Stimulated activated CD8-positive, alpha-beta memory T cell treated with anti-CD3 and anti-CD28 coated beads, Interleukin-4, amount 100 ng/mL, for 1 hour (primary cell): ENCODE measurements at regions not wholly inside any gene's neighbourhood (a gene's known extent, or its start where the extent isn't known, plus 50 kb on each side); places are given as distances from the start of the nearest gene placed in this dataset.

Experiments used
- DNase-seq, 2 donors: peaks; one replicate each; pipeline ENCODE4 v3.0.0-alpha.2; 2020; ENCODE audit warnings: low read depth in 2 of 2, low spot score in 1 of 2

DNA sequence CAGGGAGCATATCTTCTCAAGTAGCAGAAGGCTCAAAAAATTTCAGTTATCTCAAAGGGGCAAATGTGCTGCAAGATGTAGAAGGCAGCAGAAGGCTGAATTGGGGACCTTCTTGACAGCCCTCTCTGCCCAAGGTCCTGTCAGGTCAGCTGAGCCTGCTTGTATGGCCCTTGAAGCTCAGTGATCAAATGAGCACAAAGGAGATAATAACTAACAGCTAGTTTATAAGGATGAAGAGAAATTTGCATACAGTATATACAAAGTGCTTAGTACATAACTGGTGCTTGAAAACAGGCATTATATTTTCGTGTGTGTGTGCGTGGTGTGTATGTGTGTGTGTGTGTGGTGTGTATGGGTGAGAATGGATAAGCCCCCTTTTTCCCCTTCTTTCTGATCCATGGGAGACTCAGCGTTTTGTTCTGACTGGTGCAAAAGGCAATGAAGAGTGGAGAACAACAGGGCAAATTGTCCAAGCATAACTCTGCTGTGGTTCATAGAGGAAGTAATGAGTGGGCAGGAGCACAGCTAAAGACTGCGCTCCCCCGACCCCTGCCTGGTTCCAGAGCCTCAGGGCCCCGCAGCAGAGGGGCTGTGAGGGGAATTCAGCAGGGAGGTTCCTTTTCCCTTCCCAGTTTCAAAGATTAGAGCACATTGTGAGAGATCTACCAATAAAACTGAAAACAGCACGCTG lies 356.8 kb upstream of the NR2F2 start:
- DNase-seq: no peak

DNA sequence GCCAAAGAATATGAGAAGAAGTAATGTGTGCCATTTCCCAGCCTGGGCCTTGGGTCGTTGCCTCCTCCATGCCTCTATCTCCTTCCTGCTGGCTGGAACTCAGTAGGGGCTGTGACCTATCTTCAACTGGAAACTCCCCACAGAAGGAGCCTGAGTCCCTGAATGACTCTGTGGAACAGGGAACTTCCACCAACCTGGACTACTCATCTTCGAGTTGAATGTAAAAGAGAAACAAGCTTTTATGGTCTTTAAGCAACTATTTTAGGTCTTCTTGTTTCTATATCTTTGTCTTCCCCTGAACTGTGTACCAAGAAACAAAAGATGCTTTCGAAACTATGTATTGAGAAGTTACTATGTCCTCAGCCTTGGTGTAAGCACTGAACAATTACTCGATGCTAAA lies 355.3 kb upstream of the NR2F2 start:
- DNase-seq: no peak

DNA sequence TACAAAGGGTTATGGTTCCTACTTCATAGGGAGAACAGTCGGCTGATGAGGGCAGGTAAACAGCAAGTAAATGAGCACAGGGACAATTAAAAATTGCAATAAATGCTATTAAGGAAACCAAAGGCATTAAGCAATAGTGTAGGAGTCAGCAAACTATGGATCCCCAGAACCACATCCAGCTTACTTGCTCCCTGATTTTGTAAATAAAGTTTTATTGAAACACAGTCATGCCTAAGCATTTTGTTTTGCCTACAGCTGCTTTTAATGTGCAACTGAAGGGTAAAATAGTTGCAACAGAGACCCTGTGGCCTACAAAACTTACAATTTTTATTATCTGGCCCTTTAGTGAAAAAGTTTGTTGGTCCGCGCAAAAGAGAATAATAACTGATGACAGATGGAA lies 351.2 kb upstream of the NR2F2 start:
- no peak for DNase-seq

DNA sequence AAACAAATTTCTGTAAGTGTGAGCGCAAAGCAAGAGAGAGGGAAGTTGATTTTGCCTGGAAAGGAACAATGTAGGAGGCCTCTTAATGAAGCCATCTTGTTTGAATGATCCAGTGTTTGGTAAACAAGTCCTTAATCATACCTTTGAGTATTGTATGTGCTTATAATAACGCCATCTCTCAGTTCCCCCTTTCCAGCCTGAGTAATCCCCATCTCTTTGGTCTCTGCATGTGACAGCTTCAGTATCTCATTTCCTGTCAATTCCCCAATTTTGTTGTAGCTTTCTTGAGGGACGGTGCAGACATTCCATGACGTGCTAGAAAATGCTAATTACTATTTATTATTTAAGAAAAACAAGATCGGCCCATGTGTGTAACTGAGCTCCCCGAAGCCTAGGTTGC lies 349.3 kb upstream of the NR2F2 start:
- DNase-seq: no peak

DNA sequence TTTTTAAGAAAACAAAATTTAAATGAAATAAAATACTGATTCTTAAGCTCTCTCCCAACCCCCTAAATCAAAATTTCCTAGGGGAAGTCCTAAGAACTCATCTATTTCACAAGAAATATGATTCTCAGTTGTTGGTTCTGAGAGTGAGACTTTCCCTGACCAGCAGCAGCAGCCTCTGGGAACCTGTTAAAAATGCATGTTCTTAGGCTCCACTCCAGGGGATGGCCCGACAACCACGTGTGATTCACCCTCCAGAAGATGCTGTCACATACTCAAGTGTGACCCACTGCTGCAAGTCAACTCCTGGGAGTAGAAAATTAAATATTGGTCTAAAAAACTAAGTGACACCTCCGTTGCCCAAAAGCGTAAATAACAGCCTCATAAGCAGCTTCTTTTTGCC lies 343.2 kb upstream of the NR2F2 start:
- DNase-seq: no peak

DNA sequence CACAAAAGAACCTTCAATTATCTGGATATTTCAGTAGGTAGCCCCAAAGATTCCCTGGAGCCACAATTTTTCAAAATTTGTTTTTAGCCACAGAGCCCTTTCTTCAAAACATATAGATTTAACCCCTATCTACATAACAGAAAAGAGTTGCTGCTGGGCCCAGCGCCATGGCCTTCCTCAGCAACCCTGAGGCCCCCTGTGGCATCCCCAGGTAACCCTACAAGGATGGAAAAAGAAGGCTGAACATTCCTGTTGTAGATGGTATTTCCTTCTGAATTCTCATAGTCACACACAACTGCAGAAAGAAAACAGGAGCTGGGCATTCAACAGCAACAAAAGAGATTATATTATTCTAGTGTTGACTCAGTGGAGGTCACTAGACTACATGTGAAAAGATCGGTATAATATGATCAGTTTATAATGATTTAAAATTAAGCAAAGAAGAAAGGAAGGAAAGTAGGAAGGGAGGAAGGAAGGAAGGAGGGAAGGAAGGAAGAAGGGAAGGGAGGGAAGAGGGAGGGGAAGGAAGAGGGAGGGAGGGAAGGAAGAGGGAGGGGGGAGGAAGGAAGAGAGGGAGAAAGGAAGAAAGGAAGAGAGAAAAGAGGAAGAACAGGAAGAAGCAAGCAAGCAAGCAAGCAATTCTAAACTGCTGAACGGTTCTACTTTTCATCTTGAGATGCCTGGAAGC lies 342.5 kb upstream of the NR2F2 start:
- DNase-seq: no peak

DNA sequence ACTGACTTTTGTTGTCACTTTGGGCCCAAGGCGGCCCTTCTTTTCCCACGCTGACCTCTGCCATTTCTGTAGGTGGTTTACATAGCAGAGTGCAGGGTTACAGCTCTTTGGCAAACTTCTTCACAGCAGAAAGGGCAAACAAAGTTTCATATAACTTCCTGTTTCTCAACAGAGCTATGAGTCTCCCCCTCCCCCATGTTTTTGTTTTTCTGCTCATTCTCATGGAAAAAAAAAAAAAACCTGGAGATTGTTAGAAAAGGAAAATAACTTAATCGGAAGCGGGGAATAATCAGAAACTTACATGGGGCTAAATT lies 342.0 kb upstream of the NR2F2 start:
- DNase-seq: no peak

DNA sequence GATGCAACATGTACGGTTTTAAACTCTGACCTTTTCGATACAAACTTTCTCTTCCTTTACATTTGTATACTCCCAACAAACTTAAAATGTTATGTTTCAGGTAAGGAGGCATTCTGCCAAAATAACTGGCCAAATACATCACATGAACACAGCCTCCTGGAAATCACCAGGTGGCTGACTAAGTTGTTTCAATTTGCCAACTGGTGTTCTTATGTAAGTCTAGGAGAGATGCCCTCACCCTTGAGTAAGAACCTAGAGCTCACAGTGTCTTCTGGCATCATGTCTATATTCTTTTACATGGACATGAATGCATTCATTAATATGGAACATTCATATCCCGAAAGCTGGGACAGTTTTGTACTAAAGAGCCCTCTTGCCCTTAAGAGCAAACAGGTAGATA lies 341.1 kb upstream of the NR2F2 start:
- no peak for DNase-seq

DNA sequence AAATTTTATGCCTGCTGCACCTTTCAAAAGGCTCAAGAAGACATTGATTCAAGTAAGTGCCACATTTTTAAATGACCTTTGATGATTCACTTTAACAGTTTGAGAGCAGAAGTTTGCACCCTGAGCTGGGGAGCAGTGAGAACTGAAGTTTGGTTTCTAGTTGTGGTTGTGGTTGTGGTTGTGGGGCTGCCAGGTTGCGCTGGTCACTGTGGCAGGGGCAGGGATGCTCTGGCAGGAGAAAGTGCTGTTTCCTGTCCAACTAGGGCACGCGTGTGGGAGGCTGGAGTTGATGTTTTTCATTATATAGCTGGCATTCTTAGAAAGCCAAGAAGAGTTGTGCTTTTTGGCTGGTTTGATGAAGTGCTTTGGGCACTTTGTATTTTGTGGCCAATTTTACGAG lies 339.7 kb upstream of the NR2F2 start:
- no peak for DNase-seq

DNA sequence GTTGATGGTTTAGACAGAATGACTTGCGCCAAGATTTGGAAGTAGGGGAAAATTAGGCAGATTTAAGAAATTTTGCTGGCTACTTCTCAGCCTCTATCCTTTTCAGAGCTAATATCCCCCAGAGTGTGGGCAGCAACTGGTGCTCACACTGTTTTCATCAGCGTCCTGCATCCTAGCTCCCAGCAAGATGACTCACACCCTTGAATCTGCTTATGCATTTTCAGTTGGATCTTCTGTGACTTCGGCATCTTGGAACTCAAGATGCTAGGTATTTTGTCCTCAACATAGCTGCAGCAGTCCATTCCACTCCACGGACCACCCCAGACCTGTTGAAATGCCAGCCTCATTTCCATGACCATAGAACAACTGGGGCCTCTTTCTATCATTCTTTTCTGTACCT lies 336.1 kb upstream of the NR2F2 start:
- no peak for DNase-seq

DNA sequence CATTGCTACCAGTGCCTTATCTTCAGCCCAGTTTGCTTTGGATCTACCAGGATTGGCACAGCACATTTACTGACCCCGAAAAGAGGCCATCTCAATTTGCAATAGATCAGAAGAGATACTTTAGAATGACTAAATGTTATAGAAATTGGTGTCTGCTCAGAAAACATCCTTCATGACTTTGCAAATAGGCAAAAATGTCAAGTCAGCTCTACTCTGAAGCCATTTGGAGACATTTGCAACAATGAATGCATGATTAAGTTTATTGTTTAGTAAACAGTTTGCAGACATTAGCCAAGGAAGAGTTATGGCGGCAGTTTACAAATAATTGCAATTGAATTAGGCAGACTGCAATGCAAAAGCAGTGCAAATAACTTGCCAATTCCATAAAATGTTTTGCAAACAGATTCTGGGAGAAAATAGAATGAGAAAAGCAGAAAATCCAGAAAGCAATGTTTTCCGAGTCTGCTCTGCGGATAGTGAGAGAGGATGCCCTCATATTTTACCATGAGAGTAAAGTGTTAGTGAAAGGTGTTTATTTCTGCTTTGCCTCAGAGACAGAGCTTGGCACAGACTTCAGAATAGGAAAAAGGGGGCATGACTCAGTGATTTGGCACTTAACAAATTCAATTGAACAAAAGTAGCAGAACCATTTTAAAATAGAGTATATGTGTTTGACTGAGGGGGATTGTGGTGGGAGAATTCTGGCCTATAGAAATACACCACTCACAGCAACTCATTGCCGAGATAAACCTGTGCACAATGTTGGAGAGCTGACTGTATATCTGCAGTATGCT lies 334.9 kb upstream of the NR2F2 start:
- no peak for DNase-seq

DNA sequence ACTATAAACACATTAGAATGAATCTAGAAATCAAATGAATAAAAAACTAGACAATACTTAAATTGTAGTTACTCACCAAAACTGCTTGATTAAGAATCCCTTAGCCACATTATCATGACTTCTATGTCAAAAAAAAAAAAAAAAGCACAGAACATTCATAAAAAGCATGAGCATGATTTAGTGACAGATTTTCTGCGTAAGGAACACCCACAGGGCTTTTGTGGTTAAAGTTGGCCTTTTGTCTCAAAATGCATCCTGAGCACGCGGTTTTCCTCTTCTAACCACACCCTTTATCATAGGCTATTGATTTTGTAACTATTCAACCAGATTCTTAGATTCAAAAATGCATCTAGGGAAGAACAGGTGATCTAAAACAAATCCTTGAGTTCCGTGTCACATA lies 334.0 kb upstream of the NR2F2 start:
- DNase-seq: no peak

DNA sequence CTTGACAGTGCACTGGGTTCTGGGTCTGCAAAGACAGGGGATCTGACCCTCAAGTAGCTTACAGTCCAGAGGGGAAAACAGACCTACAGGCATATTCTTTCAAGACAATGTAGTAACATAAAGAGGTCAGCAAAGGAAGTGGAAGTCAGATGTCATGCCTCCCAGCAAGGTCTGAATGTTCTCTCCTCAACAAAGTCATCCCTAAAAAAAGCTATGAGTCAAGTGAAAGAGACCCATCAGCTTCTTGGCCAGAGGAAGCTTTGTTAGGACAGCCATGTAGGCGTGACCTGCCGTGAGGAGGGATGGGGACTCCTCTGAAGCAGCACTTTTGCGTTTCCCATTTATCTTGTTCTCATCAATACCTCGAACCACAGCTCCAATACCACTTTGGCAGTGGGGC lies 331.6 kb upstream of the NR2F2 start:
- no peak for DNase-seq

DNA sequence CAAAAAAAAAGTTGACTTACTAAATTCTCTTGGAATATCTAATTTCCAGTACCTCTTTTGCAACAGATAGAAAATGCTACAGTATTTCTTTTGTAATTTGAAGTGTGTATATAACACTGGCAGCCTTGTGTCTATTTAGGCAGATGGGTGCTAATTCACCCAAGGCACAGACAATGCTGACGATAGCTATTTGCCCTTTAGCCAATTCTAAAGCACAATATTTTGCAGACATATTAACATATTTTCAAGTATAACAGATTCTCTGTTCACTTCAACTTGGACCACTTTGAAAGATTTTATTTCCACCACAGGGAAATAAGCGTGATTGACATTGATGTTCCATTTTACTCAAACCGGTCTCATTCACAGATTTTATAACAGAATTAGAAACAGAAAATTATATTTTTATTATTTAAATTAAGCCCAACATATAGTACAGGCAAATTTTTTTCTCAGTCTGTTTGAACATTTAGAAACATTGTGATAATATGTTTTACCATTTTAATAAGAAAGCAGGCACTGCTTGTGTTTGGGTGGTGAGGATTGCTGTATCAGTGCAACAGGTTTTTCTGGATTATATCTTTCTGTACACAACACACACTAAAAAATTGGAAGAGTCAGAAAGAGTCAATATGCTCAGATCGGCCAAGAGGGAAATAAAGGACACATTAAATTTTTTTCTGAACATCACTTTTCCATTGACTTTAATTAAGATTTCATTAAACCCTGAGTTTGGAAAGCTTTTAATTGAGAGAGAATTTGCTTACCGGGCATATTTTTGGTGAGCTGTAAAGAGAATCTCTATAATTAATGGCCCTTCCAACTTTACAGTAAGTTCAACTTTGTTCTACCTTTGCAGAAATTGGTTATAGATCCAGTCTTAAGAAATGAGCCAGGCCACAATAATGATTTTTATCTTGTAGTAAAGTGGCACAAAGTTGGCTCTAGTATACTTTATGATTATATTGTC lies 327.3 kb upstream of the NR2F2 start:
- DNase-seq: no peak

DNA sequence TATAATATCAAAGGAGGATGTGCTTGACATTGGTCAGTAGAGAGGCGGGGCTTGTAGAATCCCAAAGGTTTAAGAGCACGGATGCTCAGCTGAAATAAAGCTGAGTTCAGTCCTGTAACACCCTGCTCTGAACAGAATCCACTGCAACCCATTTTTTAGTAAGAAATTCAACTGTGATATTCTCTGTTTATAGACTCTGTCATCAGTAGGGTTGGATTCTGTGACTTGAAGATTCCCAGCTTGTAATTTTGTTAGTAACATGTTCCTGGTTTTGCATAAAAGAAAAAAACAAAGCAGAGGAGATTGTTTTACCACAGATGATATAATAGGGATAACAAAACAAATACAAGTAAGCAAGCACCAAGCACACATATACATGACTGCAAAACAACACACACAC lies 324.6 kb upstream of the NR2F2 start:
- no peak for DNase-seq

DNA sequence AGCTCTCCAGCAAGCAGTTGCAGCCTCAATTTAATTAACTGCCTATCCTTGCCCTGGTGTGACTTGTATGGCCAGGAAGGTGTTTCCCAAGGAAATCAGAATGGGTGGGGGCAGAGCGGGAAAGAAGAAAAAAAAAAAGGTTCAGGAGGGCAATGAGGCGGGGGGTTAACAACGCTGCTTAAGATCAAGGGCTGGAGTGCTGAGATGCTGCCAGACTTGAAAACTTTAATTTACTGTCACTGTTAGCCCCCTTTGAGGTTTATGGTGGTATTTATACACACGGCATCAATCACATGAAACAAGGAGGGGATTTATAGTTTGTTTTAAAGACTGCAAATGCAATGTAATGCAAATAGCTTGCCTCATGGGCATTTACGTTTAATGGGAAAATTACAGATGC lies 319.4 kb upstream of the NR2F2 start:
- DNase-seq: no peak

DNA sequence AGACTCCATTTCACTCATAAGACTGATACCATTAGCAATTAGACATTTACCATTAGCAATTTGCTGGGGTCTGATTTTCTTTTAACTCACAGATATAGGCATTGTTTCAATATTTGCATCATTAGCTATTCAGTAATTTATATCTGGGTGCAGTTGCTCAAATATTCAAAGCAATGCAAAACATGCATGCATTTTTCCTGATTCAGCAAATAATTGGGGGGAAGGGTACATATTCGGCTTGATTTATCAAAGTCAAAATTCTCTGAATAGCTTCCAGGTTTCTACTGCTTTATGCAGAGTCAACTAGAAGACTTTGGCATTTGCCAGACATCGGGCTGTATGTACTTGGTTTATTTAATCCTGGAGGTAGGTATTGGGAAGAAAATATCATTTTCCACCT lies 315.6 kb upstream of the NR2F2 start:
- DNase-seq: no peak

DNA sequence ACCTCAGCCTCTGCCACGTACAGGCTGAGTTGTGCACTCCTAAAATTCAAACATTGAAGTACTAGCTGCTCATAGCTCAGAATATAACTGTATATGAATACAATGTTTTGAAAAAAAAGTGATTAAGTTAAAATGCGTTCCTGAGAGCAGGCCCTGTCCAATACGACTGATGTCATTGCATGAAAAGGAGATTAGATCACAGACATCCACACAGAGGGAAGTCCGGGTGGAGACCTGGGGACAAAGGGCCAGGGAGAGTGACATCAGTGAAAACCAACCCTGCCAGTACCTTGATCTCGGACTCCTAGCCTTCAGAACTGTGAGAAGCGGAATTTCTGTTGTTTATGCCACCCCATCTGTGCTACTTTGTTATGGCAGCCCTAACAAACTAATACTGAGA lies 311.4 kb upstream of the NR2F2 start:
- no peak for DNase-seq

DNA sequence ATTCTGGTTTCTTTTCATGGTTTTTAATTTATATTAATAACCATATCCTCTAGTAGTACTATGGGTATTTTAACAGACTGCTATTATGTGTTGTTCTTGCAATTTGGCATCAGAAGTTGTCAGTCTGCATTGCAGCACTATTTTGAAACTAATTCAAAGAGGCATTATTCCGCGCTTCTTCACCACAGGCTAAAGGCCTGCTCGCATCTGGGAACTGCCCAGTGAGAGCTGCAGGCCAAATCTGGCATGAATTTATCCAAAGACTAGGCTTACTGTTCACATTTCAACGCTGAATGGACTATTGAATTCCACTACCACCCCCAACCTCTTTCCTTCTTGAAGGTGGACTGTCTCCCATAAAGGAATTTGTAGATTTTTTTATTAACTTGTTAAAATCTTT lies 310.4 kb upstream of the NR2F2 start:
- DNase-seq: no peak

DNA sequence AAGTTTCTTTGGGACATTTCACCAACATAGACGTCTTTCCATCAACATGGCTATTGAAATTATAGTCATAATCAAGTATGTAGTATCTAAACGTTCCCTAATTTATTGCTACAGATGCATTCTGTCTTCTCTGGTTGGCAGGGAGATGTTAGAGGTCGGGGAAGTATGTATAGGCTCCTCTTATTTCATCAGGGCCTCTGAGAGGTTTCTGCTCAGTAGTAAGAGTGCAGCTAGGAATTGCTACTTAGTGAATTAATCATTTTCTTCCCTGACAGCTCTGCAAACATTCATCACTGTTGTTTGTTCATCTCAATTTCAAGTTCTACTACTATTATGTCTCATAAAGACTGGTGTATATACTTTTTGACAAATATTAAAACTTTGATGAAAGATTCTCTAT lies 309.7 kb upstream of the NR2F2 start:
- no peak for DNase-seq

DNA sequence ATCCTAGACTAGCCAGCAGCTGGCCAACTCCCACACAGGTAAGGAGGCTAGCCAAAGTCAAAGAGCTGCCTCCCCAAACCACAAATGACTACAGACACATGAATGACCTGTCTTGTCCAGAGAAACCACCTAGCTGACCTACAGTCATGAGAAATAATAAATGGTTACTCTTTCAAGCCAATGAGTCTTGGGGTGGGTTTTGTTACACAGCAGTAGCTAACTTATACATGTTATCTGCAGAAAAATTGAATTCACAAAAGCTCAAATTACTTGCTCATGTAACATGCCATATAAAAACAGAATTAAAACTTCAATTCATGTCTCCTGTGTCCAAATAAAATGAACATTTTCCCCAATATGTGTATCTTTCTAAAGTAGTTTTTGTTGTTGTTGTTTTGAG lies 307.4 kb upstream of the NR2F2 start:
- DNase-seq: no peak
